ENCODE measurements at regions not wholly inside any gene's neighbourhood (a gene's known extent, or its start where the extent isn't known, plus 50 kb on each side); places are given as distances from the start of the nearest gene placed in this dataset.

GRCh38 chr7:145478541-145478940, 638.1 kb upstream of the CNTNAP2 start:
- TF ChIP-seq CTCF (IDR thresholded peaks at IDR 0.05; ENCODE audit: low read depth, low read length) (no peak), EZH2phosphoT487 (IDR thresholded peaks at IDR 0.05; ENCODE audit: low read depth) (no peak)
